G401 (cell line): ENCODE measurements at regions not wholly inside any gene's neighbourhood (a gene's known extent, or its start where the extent isn't known, plus 50 kb on each side); places are given as distances from the start of the nearest gene placed in this dataset.

ENCODE experiments used
- DNase-seq: peaks from one replicate; pipeline ENCODE4 v3.0.0-alpha.2; 2015; ENCODE audit warnings: low spot score
- in situ Hi-C: cut with HindIII; loops from 2 replicates; pipeline ENCODE4 v1.10.0; 2016; ENCODE audit warnings: low sequenced_read_pairs, mixed read lengths

- no peak for DNase-seq
- in situ Hi-C loops, result no loop called here
Measured at GRCh38 chr10:31081937-31082840, 50.5 kb upstream of the ZNF438 start.

- DNase-seq, result peak; percentile 5
- in situ Hi-C loops, result no loop called here
Measured at GRCh38 chr10:31083765-31084184, 52.1 kb upstream of the ZNF438 start.

- DNase-seq, result no peak
- in situ Hi-C loops, result no loop called here
Measured at GRCh38 chr10:31087011-31087410, 55.3 kb upstream of the ZNF438 start.

- in situ Hi-C loops, result no loop called here
- no peak for DNase-seq
Measured at GRCh38 chr10:31087851-31088250, 56.2 kb upstream of the ZNF438 start.

GRCh38 chr10:31090894-31091607 is 59.4 kb upstream of the ZNF438 start:
- in situ Hi-C loops, result no loop called here
- DNase-seq, result no peak

GRCh38 chr10:31095677-31096560 is 64.3 kb upstream of the ZNF438 start:
- DNase-seq, result no peak

GRCh38 chr10:31098046-31098445 is 66.4 kb upstream of the ZNF438 start:
- in situ Hi-C loops, result no loop called here
- DNase-seq, result no peak

More at GRCh38 chr10:31095677-31096560, 64.3 kb upstream of the ZNF438 start:
- in situ Hi-C loops, result no loop called here

- no peak for DNase-seq
- in situ Hi-C loops, result no loop called here
Measured at GRCh38 chr10:31099094-31099493, 67.4 kb upstream of the ZNF438 start.

- in situ Hi-C loops, result no loop called here
- no peak for DNase-seq
Measured at GRCh38 chr10:31099664-31100063, 68.0 kb upstream of the ZNF438 start.

- no peak for DNase-seq
- in situ Hi-C loops, result no loop called here
Measured at GRCh38 chr10:31100115-31100601, 68.5 kb upstream of the ZNF438 start.

- in situ Hi-C loops, result no loop called here
- DNase-seq, result no peak
Measured at GRCh38 chr10:31100662-31101061, 69.0 kb upstream of the ZNF438 start.

- in situ Hi-C loops, result no loop called here
- DNase-seq, result no peak
Measured at GRCh38 chr10:31101123-31101522, 69.5 kb upstream of the ZNF438 start.

GRCh38 chr10:31102421-31102820 is 70.8 kb upstream of the ZNF438 start:
- in situ Hi-C loops, result no loop called here
- no peak for DNase-seq

- DNase-seq, result no peak
- in situ Hi-C loops, result no loop called here
Measured at GRCh38 chr10:31103112-31103511, 71.4 kb upstream of the ZNF438 start.

GRCh38 chr10:31112961-31113360 is 81.3 kb upstream of the ZNF438 start:
- DNase-seq, result no peak
- in situ Hi-C loops, result no loop called here

GRCh38 chr10:31116226-31116625 is 84.6 kb upstream of the ZNF438 start:
- no peak for DNase-seq
- in situ Hi-C loops, result no loop called here

- DNase-seq, result no peak
- in situ Hi-C loops, result no loop called here
Measured at GRCh38 chr10:31118556-31118955, 86.9 kb upstream of the ZNF438 start.

GRCh38 chr10:31120392-31120791 is 88.7 kb upstream of the ZNF438 start:
- in situ Hi-C loops, result no loop called here
- no peak for DNase-seq

- no peak for DNase-seq
- in situ Hi-C loops, result no loop called here
Measured at GRCh38 chr10:31120961-31121685, 89.5 kb upstream of the ZNF438 start.
